ENCODE measurements at regions not wholly inside any gene's neighbourhood (a gene's known extent, or its start where the extent isn't known, plus 50 kb on each side); places are given as distances from the start of the nearest gene placed in this dataset.
A peak's percentile ranks its signal among the peaks of the same experiment; 100 is the strongest.
"Not testable (repeated sequence)": the region's sequence is repeated elsewhere in the genome, so short reads cannot be mapped to it uniquely, and the experiment has no call there.

- DNase-seq (ENCODE audit: low spot score) = no peak
Measured at GRCh38 chr7:142636751-142637150, 112.5 kb upstream of the PRSS1 start.

GRCh38 chr7:142636107-142636506 lies 113.2 kb upstream of the PRSS1 start:
- not testable (repeated sequence) for DNase-seq (ENCODE audit: low spot score)

GRCh38 chr7:142632271-142633134 lies 116.8 kb upstream of the PRSS1 start:
- DNase-seq (ENCODE audit: low spot score) = peak; percentile 81

GRCh38 chr7:142629588-142630260 lies 119.5 kb upstream of the PRSS1 start:
- no peak for DNase-seq (ENCODE audit: low spot score)

GRCh38 chr7:142628945-142629344 lies 120.3 kb upstream of the PRSS1 start:
- no peak for DNase-seq (ENCODE audit: low spot score)

- not testable (repeated sequence) for DNase-seq (ENCODE audit: low spot score)
Measured at GRCh38 chr7:142627223-142627622, 122.0 kb upstream of the PRSS1 start.

GRCh38 chr7:142626420-142627035 lies 122.7 kb upstream of the PRSS1 start:
- peak; percentile 52 for DNase-seq (ENCODE audit: low spot score)

- not testable (repeated sequence) for DNase-seq (ENCODE audit: low spot score)
Measured at GRCh38 chr7:142625216-142625615, 124.1 kb upstream of the PRSS1 start.

- DNase-seq (ENCODE audit: low spot score) = no peak
Measured at GRCh38 chr7:142620402-142620801, 128.9 kb upstream of the PRSS1 start.

- DNase-seq (ENCODE audit: low spot score) = no peak
Measured at GRCh38 chr7:142618655-142619351, 130.5 kb upstream of the PRSS1 start.

- no peak for DNase-seq (ENCODE audit: low spot score)
Measured at GRCh38 chr7:142616842-142617241, 132.4 kb upstream of the PRSS1 start.

- DNase-seq (ENCODE audit: low spot score) = no peak
Measured at GRCh38 chr7:142616121-142616643, 133.1 kb upstream of the PRSS1 start.

GRCh38 chr7:142615508-142615907 lies 133.8 kb upstream of the PRSS1 start:
- DNase-seq (ENCODE audit: low spot score) = no peak

GRCh38 chr7:142614116-142614515 lies 135.2 kb upstream of the PRSS1 start:
- DNase-seq (ENCODE audit: low spot score) = no peak

GRCh38 chr7:142612237-142612881 lies 136.9 kb upstream of the PRSS1 start:
- DNase-seq (ENCODE audit: low spot score) = no peak

- DNase-seq (ENCODE audit: low spot score) = no peak
Measured at GRCh38 chr7:142611566-142612236, 137.6 kb upstream of the PRSS1 start.

- DNase-seq (ENCODE audit: low spot score) = no peak
Measured at GRCh38 chr7:142608630-142609428, 140.4 kb upstream of the PRSS1 start.

- DNase-seq (ENCODE audit: low spot score) = no peak
Measured at GRCh38 chr7:142607351-142607750, 141.9 kb upstream of the PRSS1 start.

GRCh38 chr7:142606081-142606480 lies 143.2 kb upstream of the PRSS1 start:
- DNase-seq (ENCODE audit: low spot score) = no peak

GRCh38 chr7:142604671-142605070 lies 144.6 kb upstream of the PRSS1 start:
- DNase-seq (ENCODE audit: low spot score) = no peak
